Gastrocnemius medialis (tissue), 4 donors: ENCODE measurements at regions not wholly inside any gene's neighbourhood (a gene's known extent, or its start where the extent isn't known, plus 50 kb on each side); places are given as distances from the start of the nearest gene placed in this dataset.

Source experiments
- POLR2A ChIP-seq, 2 donors: fragments of 450-650 bp; IDR thresholded peaks; one replicate each; pipeline ENCODE4 v1.6.1; 2017; ENCODE audit warnings: antibody characterized with exemption in 2 of 2, mild to moderate bottlenecking in 2 of 2, moderate library complexity in 2 of 2
- TF ChIP-seq, protein P1 (sequence below), 5 experiments: fragments of 450-650 bp in 3 of 5; fragments of 200-600 bp in 2 of 5; sonication (generic) in 2 of 5; IDR thresholded peaks in 4 of 5; conservative IDR thresholded peaks in 1 of 5; 1 replicate in 4 of 5; 2 replicates in 1 of 5; pipeline ENCODE4 v1.5.1; 2016 to 2019; ENCODE audit warnings: antibody characterized with exemption in 5 of 5, mild to moderate bottlenecking in 3 of 5, moderate library complexity in 3 of 5

- TF ChIP-seq, protein P1, sequence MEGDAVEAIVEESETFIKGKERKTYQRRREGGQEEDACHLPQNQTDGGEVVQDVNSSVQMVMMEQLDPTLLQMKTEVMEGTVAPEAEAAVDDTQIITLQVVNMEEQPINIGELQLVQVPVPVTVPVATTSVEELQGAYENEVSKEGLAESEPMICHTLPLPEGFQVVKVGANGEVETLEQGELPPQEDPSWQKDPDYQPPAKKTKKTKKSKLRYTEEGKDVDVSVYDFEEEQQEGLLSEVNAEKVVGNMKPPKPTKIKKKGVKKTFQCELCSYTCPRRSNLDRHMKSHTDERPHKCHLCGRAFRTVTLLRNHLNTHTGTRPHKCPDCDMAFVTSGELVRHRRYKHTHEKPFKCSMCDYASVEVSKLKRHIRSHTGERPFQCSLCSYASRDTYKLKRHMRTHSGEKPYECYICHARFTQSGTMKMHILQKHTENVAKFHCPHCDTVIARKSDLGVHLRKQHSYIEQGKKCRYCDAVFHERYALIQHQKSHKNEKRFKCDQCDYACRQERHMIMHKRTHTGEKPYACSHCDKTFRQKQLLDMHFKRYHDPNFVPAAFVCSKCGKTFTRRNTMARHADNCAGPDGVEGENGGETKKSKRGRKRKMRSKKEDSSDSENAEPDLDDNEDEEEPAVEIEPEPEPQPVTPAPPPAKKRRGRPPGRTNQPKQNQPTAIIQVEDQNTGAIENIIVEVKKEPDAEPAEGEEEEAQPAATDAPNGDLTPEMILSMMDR (IDR thresholded peaks at IDR 0.05 in 4 of 5, conservative IDR thresholded peaks at IDR 0.05 in 1 of 5) = no peak
- no peak for TF ChIP-seq POLR2A (IDR thresholded peaks at IDR 0.05)
These were observed 194.6 kb upstream of the FSCB start for GRCh38 chr14:44701563-44702263.
